Hematopoietic multipotent progenitor cell treated with erythropoietin and hydrocortisone succinate and interleukin-3 and kit ligand, for 6 days (in vitro differentiated cells): ENCODE measurements at regions not wholly inside any gene's neighbourhood (a gene's known extent, or its start where the extent isn't known, plus 50 kb on each side); places are given as distances from the start of the nearest gene placed in this dataset.
"Not testable (repeated sequence)": the region's sequence is repeated elsewhere in the genome, so short reads cannot be mapped to it uniquely, and the experiment has no call there.

Source experiments
- DNase-seq: peaks from one replicate; pipeline ENCODE4 v3.0.0-alpha.2; 2015

GRCh38 chr1:219342836-219343235, 169.2 kb downstream of the LYPLAL1 start:
- no peak for DNase-seq

- no peak for DNase-seq
These were observed 167.1 kb downstream of the LYPLAL1 start for GRCh38 chr1:219340796-219341195.

GRCh38 chr1:219339466-219339865, 165.8 kb downstream of the LYPLAL1 start:
- no peak for DNase-seq

GRCh38 chr1:219337588-219337987, 163.9 kb downstream of the LYPLAL1 start:
- DNase-seq: no peak

GRCh38 chr1:219333626-219334025, 159.9 kb downstream of the LYPLAL1 start:
- no peak for DNase-seq

- no peak for DNase-seq
These were observed 157.7 kb downstream of the LYPLAL1 start for GRCh38 chr1:219331424-219331823.

- DNase-seq: no peak
These were observed 157.0 kb downstream of the LYPLAL1 start for GRCh38 chr1:219330669-219331068.

- DNase-seq: no peak
These were observed 156.3 kb downstream of the LYPLAL1 start for GRCh38 chr1:219330001-219330400.

- DNase-seq: no peak
These were observed 155.9 kb downstream of the LYPLAL1 start for GRCh38 chr1:219329578-219329977.

GRCh38 chr1:219326843-219327242, 153.2 kb downstream of the LYPLAL1 start:
- no peak for DNase-seq

- no peak for DNase-seq
These were observed 151.7 kb downstream of the LYPLAL1 start for GRCh38 chr1:219325368-219325742.

- DNase-seq: no peak
These were observed 151.1 kb downstream of the LYPLAL1 start for GRCh38 chr1:219324629-219325367.

GRCh38 chr1:219324171-219324570, 150.5 kb downstream of the LYPLAL1 start:
- no peak for DNase-seq

GRCh38 chr1:219323426-219323825, 149.7 kb downstream of the LYPLAL1 start:
- DNase-seq: no peak

- DNase-seq: no peak
These were observed 149.1 kb downstream of the LYPLAL1 start for GRCh38 chr1:219322766-219323165.

GRCh38 chr1:219320563-219320962, 146.9 kb downstream of the LYPLAL1 start:
- DNase-seq: not testable (repeated sequence)

- no peak for DNase-seq
These were observed 145.1 kb downstream of the LYPLAL1 start for GRCh38 chr1:219318826-219319225.

- DNase-seq: no peak
These were observed 144.2 kb downstream of the LYPLAL1 start for GRCh38 chr1:219317762-219318353.

GRCh38 chr1:219316066-219316465, 142.4 kb downstream of the LYPLAL1 start:
- no peak for DNase-seq

GRCh38 chr1:219313961-219314360, 140.3 kb downstream of the LYPLAL1 start:
- no peak for DNase-seq

GRCh38 chr1:219312967-219313366, 139.3 kb downstream of the LYPLAL1 start:
- no peak for DNase-seq

- DNase-seq: no peak
These were observed 136.6 kb downstream of the LYPLAL1 start for GRCh38 chr1:219310181-219310728.

- DNase-seq: no peak
These were observed 134.7 kb downstream of the LYPLAL1 start for GRCh38 chr1:219308367-219308766.
